ENCODE measurements at regions not wholly inside any gene's neighbourhood (a gene's known extent, or its start where the extent isn't known, plus 50 kb on each side); places are given as distances from the start of the nearest gene placed in this dataset.
"Not testable (repeated sequence)": the region's sequence is repeated elsewhere in the genome, so short reads cannot be mapped to it uniquely, and the experiment has no call there.

GRCh38 chr13:56586976-56587375, 553.7 kb upstream of the PRR20A start:
- DNase-seq: no peak

- DNase-seq: no peak
Observed at GRCh38 chr13:56615572-56615971, 525.1 kb upstream of the PRR20A start.

- DNase-seq: no peak
Observed at GRCh38 chr13:56622840-56623239, 517.9 kb upstream of the PRR20A start.

GRCh38 chr13:56628886-56629285, 511.8 kb upstream of the PRR20A start:
- not testable (repeated sequence) for DNase-seq

DNA sequence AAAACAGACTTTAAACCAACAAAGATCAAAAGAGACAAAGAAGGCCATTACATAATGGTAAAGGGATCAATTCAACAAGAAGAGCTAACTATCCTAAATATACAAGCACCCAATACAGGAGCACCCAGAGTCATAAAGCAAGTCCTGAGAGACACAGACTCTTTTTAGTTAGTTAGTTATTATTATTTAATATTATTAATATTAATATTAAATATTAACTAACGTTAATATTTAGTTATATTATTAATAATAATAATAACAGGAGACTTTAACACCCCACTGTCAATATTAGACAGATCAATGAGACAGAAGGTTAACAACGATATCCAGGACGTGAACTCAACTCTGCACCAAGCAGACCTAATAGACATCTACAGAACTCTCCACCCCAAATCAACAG, 509.7 kb upstream of the PRR20A start:
- not testable (repeated sequence) for DNase-seq

DNA sequence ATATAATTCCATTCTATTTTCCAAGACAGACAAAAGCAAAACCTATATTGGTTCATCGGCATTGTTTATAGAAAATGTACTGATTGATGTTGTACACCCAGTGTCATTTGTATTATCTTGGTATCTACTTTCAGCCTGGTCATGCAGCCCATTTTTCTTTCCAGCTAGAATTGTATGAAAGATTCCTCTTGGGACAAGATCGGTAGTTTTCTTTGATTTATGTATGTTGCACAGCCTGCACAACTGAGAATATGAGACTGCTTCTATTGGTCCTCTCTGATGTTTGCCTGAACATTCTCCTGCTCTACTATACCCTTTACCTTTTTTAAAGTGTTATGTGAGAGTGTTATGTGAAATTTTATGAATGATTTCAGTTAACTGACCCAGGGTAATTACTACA, 487.7 kb upstream of the PRR20A start:
- no peak for DNase-seq

DNA sequence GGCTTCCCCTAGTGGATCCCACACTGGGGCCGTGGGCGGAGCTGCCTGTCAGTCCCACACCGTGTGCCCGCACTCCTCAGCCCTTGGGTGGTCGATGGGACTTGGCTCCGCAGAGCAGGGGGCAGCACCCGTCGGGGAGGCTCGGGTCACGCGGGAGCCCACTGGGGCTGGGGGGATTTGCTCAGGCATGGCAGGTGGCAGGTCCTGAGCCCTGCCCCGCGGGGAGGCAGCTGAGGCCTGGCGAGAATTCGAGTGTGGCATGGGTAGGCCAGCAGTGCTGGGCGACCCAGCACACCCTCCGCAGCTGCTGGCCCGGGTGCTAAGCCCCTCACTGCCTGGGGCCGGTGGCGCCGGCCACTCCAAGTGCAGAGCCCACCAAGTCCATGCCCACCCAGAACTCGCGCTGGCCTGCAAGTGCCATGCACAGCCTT, 481.7 kb upstream of the PRR20A start:
- no peak for DNase-seq

GRCh38 chr13:56670563-56670962, 470.2 kb upstream of the PRR20A start:
- DNase-seq: no peak

GRCh38 chr13:56681404-56681803, 459.3 kb upstream of the PRR20A start:
- DNase-seq: no peak

DNA sequence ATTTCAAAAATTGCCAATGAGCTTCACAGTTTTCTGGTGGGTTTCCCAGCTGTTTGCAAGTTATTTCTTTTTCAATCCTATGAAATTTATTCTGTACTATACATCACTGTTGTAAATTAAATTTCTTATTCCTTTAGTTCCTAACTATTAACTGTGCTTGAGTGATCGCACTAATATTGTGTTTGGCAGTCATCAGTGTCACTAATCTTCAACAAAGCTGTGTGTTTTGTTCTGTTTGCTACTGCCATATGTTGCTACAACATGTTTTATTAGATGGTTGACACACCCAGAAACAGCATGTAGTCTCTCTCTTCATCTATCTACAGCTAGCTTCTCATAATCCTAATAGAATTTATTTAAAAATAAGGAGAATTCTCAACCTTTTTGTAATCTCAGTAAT, 453.6 kb upstream of the PRR20A start:
- DNase-seq: no peak

GRCh38 chr13:56697011-56697410, 443.7 kb upstream of the PRR20A start:
- no peak for DNase-seq

GRCh38 chr13:56700324-56700723, 440.4 kb upstream of the PRR20A start:
- no peak for DNase-seq

- DNase-seq: no peak
Observed at GRCh38 chr13:56706485-56706884, 434.2 kb upstream of the PRR20A start.

GRCh38 chr13:56713656-56714055, 427.1 kb upstream of the PRR20A start:
- no peak for DNase-seq

GRCh38 chr13:56718791-56719190, 421.9 kb upstream of the PRR20A start:
- DNase-seq: no peak

DNA sequence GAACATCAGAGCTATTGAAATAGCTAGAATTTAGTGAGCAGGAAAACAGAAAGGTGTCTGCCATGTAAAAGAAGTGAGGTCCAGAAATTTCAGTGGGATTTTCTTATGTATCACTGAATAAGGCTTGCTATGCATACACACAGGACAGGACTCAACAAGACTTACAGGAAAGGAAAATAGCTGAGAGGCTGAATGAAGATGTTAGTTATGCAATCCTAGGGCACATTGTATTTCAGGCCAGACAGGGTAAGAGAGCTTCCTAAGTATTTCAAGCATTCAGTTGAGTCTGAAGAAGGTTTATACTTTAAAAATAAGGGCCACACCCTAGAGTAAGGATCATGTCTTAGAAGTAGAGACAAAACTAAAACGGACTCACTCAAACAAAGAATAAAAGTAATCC, 419.9 kb upstream of the PRR20A start:
- no peak for DNase-seq

DNA sequence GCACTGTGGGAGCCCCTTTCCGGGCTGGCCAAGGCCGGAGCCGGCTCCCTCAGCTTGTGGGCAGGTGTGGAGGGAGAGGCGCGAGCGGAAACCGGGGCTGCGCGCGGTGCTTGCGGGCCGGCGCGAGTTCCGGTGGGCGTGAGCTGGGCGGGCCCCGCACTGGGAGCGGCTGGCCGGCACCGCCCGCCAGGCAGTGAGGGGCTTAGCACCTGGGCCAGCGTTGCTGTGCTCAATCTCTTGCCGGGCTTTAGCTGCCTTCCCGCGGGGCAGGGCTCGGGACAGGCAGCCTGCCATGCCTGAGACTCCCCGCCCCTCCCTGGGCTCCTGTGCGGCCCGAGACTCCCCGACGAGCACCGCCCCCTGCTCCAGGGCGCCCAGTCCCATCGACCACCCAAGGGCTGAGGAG, 405.2 kb upstream of the PRR20A start:
- no peak for DNase-seq

DNA sequence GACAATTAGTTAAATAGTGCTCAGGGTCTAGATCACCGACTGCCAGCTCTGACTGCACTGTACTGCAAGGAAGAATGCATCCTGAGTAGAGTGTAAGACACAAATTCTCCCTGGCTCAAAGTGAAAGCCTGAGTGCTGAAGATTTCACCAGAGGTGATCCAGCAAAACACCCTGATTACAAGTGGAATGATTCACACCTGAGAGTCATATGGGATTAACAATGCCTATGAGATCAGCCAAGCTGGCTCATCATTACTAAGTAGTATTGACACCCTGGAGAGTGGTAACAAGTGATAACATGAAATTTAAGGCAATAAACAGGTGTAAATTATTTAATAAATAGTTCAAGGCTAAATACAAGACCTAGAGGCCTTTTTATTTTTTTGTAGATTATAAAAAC, 403.8 kb upstream of the PRR20A start:
- DNase-seq: no peak

DNA sequence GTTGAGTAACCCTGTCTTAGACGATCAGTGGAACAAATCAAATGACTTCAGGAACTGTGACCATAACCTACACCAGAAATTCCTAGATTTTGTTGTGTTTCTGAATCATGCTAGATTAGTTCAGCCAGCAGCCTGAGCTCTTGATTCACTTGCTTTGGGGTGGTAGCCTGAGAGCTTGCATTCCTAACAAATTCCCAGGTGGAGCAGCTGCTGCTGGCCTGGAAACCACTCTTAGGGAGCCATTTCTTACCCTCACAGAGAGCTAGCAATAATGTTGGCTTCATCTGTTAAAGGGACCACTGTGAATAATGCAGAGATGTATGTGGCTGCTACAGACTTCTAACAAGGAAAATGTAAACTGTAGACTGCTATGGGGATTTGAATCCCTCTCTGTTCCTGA, 388.1 kb upstream of the PRR20A start:
- DNase-seq: no peak

DNA sequence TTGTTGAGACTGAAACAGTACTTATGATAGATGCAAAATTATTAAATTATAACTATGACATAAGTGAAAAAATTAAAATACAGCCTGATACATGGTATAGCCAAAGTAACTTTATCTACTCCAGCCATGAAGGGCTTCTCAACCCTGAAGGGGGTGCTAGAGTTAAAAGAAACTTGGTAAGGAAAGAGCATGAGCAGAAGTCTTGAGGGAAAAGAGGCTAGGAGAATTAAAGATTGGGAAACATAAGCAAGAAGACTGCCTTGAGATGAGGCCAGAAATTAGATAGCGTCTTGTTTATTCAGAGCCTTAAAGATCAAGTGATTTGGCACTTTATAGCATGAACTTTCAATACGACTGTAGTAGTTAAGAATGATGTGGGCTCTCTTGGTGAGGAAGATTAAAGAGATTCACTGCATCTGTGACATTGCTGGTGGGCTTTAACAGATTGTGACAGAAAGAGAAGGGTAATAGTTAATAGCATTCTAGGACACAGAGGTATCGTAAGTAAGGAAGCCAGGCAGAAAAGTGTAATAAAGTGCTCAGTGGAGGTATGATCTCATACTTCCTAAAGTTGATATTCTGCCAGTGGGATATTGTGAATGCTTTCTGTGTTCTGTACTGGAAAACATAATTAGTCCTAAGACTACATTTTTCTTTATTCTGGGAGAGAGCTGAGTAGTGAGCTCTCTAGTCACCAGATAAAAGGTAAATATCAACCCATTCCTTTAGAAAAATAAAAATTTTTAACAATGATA, 385.4 kb upstream of the PRR20A start:
- no peak for DNase-seq

- DNase-seq: not testable (repeated sequence)
Observed at GRCh38 chr13:56763333-56763732, 377.4 kb upstream of the PRR20A start.

- DNase-seq: no peak
Observed at GRCh38 chr13:56773148-56773547, 367.6 kb upstream of the PRR20A start.

DNA sequence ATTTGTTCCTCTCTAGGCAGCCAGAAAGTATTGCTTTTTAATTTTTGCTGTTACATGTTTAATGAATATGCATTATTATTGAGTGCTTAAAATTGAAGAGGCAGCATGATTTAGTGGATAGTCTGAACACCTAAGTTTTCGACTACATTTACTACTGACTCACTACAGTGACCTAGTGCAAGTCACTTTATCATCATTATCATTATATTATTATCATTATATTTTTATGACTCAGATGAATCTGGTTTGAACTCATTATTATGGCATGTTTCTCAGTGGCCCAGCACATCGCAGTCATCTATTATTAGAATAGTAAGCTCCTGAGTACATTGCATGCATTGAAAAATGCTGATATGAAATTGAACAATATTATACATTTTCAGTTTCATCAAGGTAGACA, 351.2 kb upstream of the PRR20A start:
- DNase-seq: no peak

DNA sequence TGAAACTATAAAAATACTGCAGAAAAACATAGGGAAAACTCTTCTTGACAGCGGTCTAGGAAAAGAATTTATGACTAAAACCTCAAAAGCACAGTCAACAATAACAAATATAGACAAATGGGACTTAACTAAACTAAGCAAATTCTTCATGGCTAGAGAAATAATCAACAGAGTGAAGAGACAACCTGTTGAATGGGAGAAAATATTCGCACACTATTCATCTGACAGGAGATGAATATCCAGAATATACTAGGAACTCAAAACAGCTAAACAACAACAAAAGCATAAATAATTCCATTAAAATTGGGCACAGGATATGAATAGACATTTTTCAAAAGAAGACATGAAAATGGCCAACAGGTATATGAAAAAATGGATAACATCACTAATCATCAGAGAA, 303.6 kb upstream of the PRR20A start:
- DNase-seq: no peak

DNA sequence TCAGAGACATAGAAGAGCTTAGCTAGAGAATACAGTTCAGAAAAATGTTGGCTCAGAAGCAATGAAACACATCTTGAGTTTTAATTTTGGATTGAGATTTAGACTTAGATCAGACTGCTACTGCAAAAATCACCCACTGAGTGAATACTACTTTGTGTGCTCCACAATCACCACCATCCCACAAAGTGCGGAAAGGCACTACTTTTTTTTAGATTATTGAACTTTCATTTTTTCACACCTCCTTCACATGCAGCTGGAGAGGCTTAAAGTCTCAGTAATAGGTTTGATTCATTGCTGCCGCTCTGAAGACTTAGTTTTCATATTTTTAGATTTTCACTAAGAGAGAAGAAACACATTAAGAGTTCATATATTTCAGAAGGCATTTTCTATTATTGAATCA, 289.9 kb upstream of the PRR20A start:
- no peak for DNase-seq

Measured in DMS79 (cell line).